Nucleus accumbens (tissue), 56 donors: ENCODE measurements at regions not wholly inside any gene's neighbourhood (a gene's known extent, or its start where the extent isn't known, plus 50 kb on each side); places are given as distances from the start of the nearest gene placed in this dataset.
A peak's percentile ranks its signal among the peaks of the same experiment; 100 is the strongest.

Experiments used
- DNase-seq, 56 donors: peaks; one replicate each; lab custom pipeline; 2025; lab: John Stamatoyannopoulos, UW

DNA sequence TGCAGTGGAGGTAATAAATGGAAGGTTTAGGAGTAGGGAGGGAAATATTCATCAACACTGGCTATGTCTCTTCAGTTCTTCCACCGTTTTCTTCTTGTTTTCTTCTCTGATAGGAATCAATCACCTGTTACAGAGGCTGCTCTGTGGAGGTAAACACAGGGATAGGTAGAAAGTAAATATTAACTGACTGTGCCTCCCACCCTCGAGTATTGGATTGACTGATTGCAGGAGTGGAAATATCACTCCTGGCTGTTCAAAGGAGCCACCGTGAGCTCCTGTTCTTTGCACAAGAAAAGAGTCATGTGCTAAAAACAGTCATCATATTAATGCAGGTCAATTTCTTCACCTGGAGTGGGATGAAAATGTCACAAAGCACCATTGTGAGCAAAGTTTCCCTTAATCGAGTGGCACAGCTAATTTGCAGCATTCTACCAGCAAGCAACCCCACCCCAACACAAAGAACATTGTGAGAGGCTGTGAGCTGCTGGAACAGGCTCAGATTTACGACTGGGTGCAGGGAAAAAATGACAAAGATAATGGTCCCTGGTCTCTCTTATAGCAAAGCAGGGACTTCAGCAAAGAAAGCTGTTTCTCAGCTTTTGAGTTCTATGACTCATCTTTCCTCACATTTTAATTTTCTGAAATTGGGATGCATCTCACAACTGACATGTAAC, 113.7 kb upstream of the TSPAN5 start:
- peak in 20 of 56 donors; percentile 6 to 55 (median 28) for DNase-seq

DNA sequence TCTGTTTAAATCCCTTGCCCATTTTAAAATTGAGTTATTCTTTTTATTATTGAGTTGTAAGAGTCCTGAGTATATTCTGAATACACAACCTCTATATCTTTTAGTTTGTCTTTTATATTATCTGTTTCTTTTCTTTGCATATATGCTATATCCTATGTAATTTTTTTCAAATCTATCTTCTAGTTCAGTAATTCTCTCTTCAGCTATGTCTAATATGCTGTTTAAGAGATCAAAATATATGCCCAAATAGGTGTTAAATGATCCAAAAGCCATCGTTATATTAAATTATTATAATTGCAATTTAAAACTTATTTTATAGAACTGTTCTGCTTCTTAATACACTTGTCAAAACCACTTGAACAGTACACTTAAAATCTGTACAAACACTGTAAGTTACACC, 107.4 kb upstream of the TSPAN5 start:
- no peak for DNase-seq

DNA sequence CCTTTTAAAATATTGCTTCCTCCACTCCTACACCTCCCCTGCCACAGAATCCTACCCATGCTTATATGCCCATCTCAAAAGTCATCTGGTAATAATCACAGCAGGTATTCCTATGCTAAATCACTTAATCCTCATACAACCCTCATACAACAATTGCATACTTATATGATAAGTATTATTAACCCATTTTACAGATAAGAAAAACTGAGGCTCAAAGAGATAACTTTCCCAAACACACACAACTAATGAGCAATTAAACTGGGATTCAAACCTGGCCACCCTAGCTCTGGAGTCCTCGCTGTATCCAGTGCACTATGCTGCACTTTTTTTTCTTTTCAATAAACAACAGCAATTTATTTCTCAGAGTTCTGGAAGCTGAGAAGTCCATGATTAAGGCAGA, 99.8 kb upstream of the TSPAN5 start:
- DNase-seq, result no peak

DNA sequence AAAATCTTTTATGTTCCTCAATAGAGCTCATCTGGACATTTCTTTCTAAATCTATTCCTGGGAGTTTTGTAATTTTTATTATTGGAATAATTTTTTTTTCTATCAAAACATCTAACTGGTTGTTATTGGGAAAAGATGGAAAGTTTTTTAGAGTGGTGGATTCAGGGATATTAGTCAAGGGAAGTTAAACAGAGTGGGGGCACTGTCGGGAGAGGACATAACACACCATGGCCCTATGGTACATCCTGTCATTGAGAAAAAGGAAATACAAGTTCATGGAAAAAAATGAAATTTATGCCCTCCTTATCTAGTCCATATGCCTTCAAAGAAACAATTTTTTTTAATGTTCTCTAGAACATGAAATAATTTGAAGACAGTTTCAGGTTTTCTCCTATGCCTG, 96.3 kb upstream of the TSPAN5 start:
- no peak for DNase-seq

DNA sequence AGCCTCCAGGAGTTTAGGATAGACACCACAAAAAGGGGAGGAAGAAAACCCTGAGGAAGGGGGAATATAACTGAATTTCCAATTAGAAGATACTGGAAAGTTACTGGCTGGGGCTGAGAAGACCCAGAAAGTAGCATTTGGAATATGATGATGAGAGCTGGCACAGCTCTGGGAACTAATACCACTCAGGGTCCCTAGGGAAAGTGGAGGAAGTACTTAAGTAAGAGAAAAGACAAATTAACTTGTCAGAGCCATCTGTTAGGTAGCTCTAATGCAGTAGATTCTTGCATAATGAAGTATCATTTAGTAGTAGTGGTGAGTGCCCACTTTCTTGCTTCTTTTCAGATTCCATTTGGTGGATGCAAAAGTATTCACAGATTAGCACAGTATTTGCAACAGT, 90.8 kb upstream of the TSPAN5 start:
- DNase-seq, result no peak

DNA sequence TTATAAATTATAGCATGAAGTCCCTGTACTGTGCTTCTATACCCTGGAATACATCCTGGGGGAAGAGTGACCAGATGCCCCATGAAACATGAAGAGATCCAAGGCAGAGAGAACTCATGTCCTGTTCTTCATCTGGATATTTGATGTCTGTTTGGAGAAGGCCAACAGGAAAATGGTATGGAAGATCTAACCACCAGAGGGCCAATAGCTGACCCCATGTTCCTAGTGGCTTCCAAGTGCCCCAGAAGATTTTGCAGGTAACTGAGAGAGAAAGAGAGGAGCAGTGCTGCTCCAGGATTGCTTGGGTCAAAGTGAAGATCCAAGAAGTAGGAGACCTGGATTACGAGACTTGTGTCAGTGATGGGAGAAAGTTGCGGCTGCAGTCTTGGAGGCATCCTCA, 90.2 kb upstream of the TSPAN5 start:
- no peak for DNase-seq

DNA sequence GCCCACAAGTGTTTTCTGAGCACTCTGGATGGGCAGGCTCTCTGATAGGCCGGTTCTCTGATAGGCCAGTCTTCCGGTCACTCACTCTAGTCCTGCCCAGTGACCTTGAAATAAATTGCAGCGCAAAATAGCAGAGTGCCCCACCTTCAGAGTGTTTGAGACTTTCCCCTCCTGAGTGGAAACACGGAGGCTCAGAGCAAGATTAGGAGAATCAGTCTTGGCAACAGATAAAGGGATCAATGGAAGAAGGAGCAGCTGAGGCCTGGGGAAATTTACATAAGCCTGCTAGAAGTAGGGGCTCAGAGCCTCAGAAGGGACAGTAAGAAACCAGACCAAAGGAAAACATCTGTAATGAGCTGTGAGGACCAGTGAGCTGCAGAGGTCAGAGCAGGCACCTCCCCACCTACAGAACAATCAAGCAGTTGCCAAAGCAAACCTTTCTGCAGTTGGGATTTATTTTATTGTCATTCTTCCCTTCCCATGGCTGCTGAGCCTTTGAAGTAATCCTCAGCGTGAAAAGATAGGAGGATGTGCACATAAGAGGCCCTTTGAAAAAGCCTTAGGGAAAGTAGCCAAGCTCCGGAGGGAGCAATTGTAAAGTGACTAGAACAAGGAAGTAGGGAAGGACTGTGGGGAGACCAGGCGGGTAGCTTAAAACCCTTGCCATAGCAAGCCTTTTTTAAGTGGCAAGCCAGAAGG, 89.1 kb upstream of the TSPAN5 start:
- DNase-seq, result peak in 1 of 56 donors; percentile 1

DNA sequence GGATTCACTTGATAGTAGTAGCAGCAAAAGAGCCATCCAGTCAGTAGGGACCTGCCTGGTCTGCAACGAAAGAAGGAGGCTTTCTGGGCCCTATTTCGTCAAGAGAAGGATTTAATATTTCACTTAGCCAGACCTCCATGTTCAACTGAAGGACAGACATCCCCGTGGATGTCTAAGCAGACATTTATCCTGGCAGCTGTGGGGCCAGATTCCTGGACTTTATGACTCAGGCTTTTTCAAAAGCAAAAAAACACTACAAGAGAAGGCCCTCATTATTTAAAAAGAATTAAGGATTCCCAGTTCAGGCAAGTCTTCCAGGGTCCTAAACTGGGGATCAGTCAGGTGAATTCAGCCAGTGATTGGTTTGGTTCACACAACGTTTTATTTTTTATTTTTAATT, 88.5 kb upstream of the TSPAN5 start:
- no peak for DNase-seq

DNA sequence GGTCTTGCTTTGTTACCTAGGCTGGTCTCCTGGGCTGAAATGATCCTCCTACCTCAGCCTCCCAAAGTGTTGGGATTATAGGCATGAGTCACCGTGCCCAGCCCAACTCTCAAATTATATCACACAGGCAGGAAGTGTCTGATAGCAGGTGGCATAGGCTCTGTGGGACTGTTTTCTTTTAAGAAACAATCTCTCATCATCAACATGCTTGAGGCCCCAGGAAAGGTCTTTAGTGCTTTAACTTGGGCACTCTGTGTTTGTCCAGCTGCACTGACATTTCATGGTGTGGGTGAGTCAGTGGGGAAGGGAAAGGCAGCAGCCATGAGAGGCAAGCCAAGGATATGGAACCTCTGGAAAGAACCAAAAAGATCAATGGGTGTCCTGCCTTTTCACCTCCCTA, 88.1 kb upstream of the TSPAN5 start:
- no peak for DNase-seq

DNA sequence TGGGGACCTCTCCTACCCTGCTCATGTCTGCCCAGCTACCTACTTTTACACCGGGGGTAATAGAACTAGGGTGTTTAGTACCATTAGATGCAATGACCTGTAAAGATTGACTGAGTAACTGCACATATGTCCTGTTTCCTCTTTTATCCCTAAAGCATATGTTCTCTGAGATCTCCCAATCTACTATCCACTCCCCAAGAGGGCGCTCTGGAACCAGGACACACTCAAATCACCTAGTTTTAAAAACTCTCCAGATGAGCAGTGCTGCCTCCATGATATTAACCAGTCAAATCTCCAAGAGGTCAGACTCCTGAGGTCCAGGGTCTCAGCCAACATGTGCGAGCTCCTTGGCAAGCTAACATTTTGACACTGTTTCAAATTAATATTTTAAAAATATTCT, 87.0 kb upstream of the TSPAN5 start:
- DNase-seq, result peak in 2 of 56 donors; percentile 2 to 9

DNA sequence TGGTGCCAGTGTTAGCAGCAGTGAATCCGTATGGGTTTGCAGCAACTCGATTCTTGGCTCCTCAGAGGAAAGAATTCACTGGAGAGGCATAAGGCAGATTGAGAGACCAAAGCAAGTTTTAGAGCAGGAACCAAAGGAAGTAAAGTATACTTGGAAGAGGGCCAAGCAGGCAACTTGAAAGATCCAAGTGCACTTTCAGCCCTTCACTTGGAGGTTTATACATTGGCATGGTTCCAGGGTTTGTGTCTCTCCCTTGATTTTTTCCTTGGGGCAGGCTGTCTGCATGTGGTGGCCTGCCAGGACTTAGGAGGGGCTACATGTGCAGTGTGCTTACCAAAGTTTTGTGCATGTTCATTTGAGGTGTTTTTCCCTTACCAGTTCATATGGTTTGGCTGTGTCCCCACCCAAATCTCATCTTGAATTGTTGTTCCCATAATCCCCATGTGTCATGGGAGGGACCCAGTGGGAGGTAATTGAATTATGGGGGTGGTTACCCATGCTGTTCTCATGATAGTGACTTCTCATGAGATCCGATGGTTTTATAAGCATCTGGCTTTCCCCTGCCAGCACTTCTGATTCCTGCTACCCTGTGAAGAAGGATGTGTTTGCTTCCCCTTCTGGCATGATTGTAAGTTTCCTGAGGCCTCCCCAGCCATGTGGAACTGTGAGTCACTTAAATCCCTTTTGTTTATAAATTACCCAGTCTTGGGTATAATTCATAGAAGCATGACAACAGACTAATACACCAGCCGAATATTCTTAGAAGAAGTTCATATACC, 86.2 kb upstream of the TSPAN5 start:
- DNase-seq, result no peak

DNA sequence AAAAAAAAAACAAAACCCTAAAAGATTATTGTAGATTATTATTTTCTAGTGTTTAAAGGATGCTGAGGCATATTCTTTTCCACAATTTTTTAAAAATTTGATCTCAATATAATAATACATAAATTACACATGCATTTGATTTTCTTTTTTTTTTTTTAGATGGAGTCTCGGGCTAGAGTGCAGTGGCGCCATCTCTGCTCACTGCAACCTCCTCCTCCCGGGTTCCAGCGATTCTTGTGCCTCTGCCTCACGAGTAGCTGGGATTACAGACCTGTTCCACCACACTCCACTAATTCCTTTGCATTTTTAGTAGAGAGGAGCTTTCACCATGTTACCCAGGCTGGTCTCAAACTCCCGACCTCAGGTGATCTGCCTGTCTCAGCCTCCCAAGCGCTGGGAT, 83.5 kb upstream of the TSPAN5 start:
- DNase-seq, result no peak

DNA sequence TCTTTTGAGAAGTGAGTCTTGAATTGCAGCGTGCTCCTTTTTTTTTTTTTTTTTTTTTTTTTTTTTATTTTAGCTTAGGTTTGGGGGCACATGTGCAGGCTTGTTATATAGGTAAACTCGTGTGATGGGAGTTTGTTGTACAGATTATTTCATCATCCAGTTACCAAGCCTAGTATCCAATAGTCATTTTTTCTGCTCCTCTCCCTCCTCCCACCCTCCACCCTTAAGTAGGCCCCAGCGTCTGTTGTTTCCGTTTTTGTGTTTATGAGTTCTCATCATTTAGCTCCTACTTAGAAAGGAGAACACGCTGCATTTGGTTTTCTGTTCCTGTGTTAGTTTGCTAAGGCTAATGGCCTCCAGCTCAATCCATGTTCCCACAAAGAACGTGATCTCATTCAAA, 81.3 kb upstream of the TSPAN5 start:
- DNase-seq, result no peak

DNA sequence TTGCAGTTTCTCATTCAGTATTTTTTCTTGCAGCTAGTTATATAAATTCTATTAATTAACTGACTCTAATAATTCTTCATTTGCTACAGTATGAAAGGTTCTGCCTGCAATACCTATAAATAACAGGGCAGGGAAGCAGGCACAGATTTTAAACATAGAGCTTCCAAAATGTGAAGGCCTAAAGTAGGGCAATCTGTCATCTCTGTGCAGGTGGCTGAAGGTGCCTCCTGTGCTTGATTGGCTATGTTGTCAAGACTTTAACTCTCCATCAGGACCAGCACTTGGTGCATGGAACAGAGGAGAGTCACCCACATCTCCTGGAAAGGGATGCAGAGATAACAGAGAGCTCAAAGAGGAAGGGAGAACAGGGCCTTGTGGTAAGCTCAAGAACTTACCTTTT, 75.2 kb upstream of the TSPAN5 start:
- no peak for DNase-seq

DNA sequence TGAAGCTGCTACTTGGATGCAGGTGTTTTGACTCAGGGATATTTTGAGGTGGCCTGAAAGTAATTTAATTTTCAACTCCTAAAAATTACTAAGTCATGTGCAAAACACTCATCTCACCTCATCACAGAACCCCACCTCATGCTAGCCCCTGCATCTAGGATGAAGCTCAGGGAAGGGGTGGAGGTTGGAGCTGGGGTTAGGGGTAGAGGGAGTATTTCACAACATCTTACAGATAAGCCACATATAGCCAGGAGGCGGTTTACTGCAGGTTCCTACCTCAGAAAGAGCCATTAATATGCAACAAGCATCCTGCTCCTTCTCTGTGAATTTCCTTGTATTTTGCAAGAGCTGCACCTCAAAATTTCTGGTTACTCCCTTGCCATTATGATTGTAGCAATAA, 70.5 kb upstream of the TSPAN5 start:
- no peak for DNase-seq

DNA sequence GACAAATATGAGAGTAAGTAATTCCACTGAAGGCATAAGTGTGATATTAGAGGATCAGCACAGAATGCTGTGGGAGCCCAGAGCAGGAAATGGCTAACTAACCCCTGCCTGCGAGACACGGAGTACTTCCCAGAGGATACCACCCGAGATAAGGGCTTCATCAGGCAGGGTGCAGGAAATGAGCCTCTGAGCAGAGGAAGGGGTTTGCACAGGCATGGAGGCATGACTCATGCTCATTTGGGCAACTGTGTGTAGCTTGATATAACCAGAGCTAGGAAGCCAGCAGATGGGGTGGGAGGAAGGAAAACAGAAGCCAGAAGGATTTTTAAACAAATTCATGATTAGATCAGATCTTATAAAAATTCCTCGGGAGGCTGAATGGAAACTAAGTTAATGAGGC, 70.0 kb upstream of the TSPAN5 start:
- peak in 1 of 56 donors; percentile 6 for DNase-seq

DNA sequence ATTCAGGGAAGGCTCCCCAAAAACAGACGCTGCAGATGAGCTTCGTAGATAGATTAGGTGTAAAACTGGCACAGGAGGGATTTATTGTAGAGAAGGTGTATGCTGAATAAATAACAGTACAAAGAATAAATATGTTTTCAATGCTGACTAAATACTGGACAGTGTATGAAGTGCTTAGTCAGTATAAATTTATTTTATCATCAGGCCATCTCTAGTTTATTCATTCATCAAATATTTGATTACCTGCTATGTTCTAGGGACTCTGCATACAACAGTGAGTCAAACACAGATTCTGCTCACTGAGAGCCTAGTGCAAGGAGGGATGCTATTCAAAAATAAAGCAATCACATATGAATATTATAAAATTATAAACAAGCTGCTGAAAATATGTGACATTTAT, 63.6 kb upstream of the TSPAN5 start:
- DNase-seq, result no peak

DNA sequence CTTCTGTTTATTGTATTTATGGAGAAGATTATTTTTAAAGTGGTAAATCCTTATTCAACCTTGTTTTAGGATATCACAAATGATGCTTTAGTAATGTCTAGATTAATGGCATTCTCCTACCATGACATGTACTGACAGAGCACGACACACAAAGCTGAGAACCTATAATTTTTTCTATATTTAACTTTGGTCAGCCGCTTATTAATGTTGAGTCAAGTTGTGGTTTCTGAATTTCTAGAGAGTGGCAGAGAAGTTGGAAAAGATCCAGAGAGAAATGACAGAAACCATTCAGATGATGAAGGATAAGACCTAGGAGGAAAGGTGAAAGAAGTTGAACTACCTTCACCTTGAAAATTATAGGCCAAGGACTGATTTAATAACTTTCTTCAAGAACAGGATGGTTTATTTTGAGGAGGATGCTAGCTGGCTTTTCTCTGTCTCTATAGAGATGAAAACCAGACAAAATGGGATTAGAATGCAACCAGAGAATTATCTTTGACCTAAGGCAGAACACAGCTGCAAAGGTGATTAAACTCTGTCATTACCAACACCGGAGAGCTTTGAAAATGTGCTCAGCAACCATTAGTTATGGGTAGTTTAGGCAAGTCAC, 62.6 kb upstream of the TSPAN5 start:
- DNase-seq, result no peak

DNA sequence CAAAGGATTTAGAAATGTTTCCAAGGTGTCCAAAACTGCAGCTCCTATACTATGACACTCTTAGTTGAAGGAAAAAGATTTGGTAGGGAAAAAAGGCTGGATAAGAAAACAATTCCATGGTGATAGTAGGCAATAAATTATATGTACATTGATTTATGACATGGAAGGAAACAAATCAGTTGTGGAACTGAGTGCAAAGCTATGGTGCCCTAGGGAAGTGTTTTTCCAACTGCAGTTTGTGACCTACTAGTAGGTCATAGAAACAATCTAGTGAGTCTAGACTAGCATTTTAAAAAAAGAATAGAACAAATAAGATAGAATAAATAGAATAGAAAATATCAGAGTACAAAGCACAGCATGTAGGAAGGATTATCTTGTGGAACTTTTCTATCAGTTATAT, 58.4 kb upstream of the TSPAN5 start:
- no peak for DNase-seq

DNA sequence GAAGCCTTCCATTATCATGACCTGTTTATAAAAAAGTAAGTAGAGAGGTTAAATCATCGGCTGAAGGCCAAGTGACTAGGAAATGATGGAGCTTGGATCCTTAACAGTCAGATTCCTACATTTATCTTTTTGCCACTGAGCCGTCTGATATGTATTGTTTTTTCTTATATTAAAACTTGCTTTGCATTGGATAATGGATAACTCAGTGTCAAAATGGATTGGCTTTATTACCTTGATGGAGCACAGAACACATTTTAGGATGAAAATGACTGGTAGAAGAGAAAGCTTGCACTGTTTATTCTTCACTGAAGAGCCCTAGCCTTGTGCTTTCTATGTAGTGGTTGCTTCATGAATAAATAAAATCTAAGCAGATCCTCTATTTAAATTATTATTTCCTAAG, 54.2 kb upstream of the TSPAN5 start:
- no peak for DNase-seq

DNA sequence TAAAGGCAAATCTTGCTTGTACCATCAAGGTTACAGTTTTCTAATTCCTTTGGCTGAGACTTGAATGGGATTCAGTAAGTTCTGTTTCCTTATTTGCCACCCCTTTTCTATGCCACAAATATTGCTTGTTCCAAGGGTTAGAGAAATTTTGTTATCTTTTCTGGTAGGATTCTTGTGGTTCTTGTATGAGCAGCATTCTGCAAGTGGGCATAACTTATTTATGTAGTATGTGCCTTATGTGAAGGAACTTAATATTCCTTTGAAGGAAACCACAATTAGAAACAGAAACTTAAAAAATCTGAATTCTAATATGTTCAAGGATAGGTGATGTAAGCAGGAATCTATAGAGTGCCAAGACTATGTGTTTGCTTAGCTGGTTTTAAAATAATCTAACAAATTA, 53.1 kb upstream of the TSPAN5 start:
- DNase-seq, result no peak
